Thoracic aorta (tissue), 2 donors: ENCODE measurements at regions not wholly inside any gene's neighbourhood (a gene's known extent, or its start where the extent isn't known, plus 50 kb on each side); places are given as distances from the start of the nearest gene placed in this dataset.

Experiments used
- ATAC-seq: fragments of 150-250 bp; one replicate; pipeline ENCODE4 v1.8.0; 2017; ENCODE audit warnings: low read depth; ENCODE audit not compliant: insufficient number of reproducible peaks, low FRiP score
- DNase-seq: peaks from one replicate; pipeline ENCODE4 v3.0.0-alpha.2; 2020; ENCODE audit warnings: low spot score
- H3K27ac ChIP-seq, 2 donors: fragments of 200-600 bp; sonication (generic); 1 replicate in 1 of 2; 2 replicates in 1 of 2; pipeline ENCODE4 v1.5.1; 2016; ENCODE audit warnings: mild to moderate bottlenecking in 2 of 2, moderate library complexity in 2 of 2
- H3K27me3 ChIP-seq: fragments of 200-600 bp; sonication (generic); replicated peaks from 2 replicates; pipeline ENCODE4 v1.6.0; 2016; ENCODE audit warnings: mild to moderate bottlenecking; ENCODE audit not compliant: insufficient read depth
- H3K36me3 ChIP-seq: fragments of 200-600 bp; sonication (generic); one replicate; pipeline ENCODE4 v1.5.1; 2016
- H3K4me1 ChIP-seq, 2 donors: fragments of 200-600 bp; sonication (generic); 1 replicate in 1 of 2; 2 replicates in 1 of 2; pipeline versions ENCODE4 v1.5.1 to v1.6.0; 2016; ENCODE audit warnings: low read depth in 2 of 2, mild to moderate bottlenecking in 1 of 2; ENCODE audit not compliant: control insufficient read depth in 1 of 2
- H3K4me3 ChIP-seq: fragments of 200-600 bp; sonication (generic); 2 replicates; pipeline ENCODE4 v1.5.1; 2016; ENCODE audit warnings: mild to moderate bottlenecking
- H3K9me3 ChIP-seq: fragments of 200-600 bp; sonication (generic); 2 replicates; pipeline ENCODE4 v1.5.1; 2016
- CTCF ChIP-seq: fragments of 200-600 bp; sonication (generic); IDR thresholded peaks from one replicate; pipeline ENCODE4 v1.5.1; 2019; ENCODE audit warnings: antibody characterized with exemption

GRCh38 chr4:63693321-63693720 lies 715.9 kb downstream of the TECRL start:
- DNase-seq: no peak
- H3K36me3 ChIP-seq: no peaks in the 10 kb centered on the region
- H3K4me1 ChIP-seq: no peaks in the 10 kb centered on the region
- no peak overlapping the region for H3K4me3 ChIP-seq
- ATAC-seq: no peak
- no peak for TF ChIP-seq CTCF
- H3K27ac ChIP-seq: no peak overlapping the region
- H3K27me3 ChIP-seq: no peaks in the 10 kb centered on the region
- no peaks in the 10 kb centered on the region for H3K9me3 ChIP-seq

GRCh38 chr4:63678358-63678931 lies 730.8 kb downstream of the TECRL start:
- Histone ChIP-seq H3K4me3 (no peak overlapping the region), H3K4me1 (no peaks in the 10 kb centered on the region), H3K27me3 (no peaks in the 10 kb centered on the region), H3K9me3 (no peaks in the 10 kb centered on the region), H3K36me3 (no peaks in the 10 kb centered on the region), H3K27ac (no peak overlapping the region)
- ATAC-seq: no peak
- no peak for TF ChIP-seq CTCF
- no peak for DNase-seq

- H3K9me3 ChIP-seq: no peaks in the 10 kb centered on the region
- no peaks in the 10 kb centered on the region for H3K36me3 ChIP-seq
- DNase-seq: no peak
- no peaks in the 10 kb centered on the region for H3K4me1 ChIP-seq
- no peaks in the 10 kb centered on the region for H3K27me3 ChIP-seq
- TF ChIP-seq CTCF: no peak
- no peak overlapping the region for H3K4me3 ChIP-seq
- ATAC-seq: no peak
- no peak overlapping the region for H3K27ac ChIP-seq
Observed at GRCh38 chr4:63670735-63671134, 738.5 kb downstream of the TECRL start.

GRCh38 chr4:63663870-63664269 lies 745.4 kb downstream of the TECRL start:
- no peaks in the 10 kb centered on the region for H3K9me3 ChIP-seq
- DNase-seq (no peak), ATAC-seq (no peak)

GRCh38 chr4:63644396-63644795 lies 764.9 kb downstream of the TECRL start:
- DNase-seq (no peak), ATAC-seq (no peak)
- no peaks in the 10 kb centered on the region for H3K4me1 ChIP-seq
- no peaks in the 10 kb centered on the region for H3K9me3 ChIP-seq
- no peak for TF ChIP-seq CTCF
- H3K4me3 ChIP-seq: no peak overlapping the region
- no peak overlapping the region for H3K27ac ChIP-seq
- no peaks in the 10 kb centered on the region for H3K27me3 ChIP-seq
- no peaks in the 10 kb centered on the region for H3K36me3 ChIP-seq

More at GRCh38 chr4:63663870-63664269, 745.4 kb downstream of the TECRL start:
- no peak for TF ChIP-seq CTCF
- no peaks in the 10 kb centered on the region for H3K27me3 ChIP-seq
- no peak overlapping the region for H3K27ac ChIP-seq
- no peak overlapping the region for H3K4me3 ChIP-seq
- no peaks in the 10 kb centered on the region for H3K36me3 ChIP-seq
- no peaks in the 10 kb centered on the region for H3K4me1 ChIP-seq
